ENCODE measurements at regions not wholly inside any gene's neighbourhood (a gene's known extent, or its start where the extent isn't known, plus 50 kb on each side); places are given as distances from the start of the nearest gene placed in this dataset.
"Not testable (repeated sequence)": the region's sequence is repeated elsewhere in the genome, so short reads cannot be mapped to it uniquely, and the experiment has no call there.

- no peak for DNase-seq (ENCODE audit: low spot score)
Measured at GRCh38 chr11:92611157-92611556, 358.3 kb upstream of the MTNR1B start.

- DNase-seq (ENCODE audit: low spot score) = not testable (repeated sequence)
Measured at GRCh38 chr11:92618020-92618419, 351.4 kb upstream of the MTNR1B start.

GRCh38 chr11:92623055-92623454 lies 346.4 kb upstream of the MTNR1B start:
- DNase-seq (ENCODE audit: low spot score) = no peak

- DNase-seq (ENCODE audit: low spot score) = no peak
Measured at GRCh38 chr11:92625894-92626293, 343.6 kb upstream of the MTNR1B start.

- no peak for DNase-seq (ENCODE audit: low spot score)
Measured at GRCh38 chr11:92626624-92627023, 342.8 kb upstream of the MTNR1B start.

GRCh38 chr11:92627615-92628256 lies 341.7 kb upstream of the MTNR1B start:
- no peak for DNase-seq (ENCODE audit: low spot score)

- DNase-seq (ENCODE audit: low spot score) = no peak
Measured at GRCh38 chr11:92628401-92629292, 340.8 kb upstream of the MTNR1B start.

GRCh38 chr11:92632495-92632894 lies 337.0 kb upstream of the MTNR1B start:
- DNase-seq (ENCODE audit: low spot score) = no peak

GRCh38 chr11:92633820-92634219 lies 335.6 kb upstream of the MTNR1B start:
- DNase-seq (ENCODE audit: low spot score) = no peak

- no peak for DNase-seq (ENCODE audit: low spot score)
Measured at GRCh38 chr11:92636543-92637188, 332.8 kb upstream of the MTNR1B start.

GRCh38 chr11:92638678-92639077 lies 330.8 kb upstream of the MTNR1B start:
- DNase-seq (ENCODE audit: low spot score) = no peak

GRCh38 chr11:92642177-92642931 lies 327.1 kb upstream of the MTNR1B start:
- DNase-seq (ENCODE audit: low spot score) = no peak

GRCh38 chr11:92643827-92644226 lies 325.6 kb upstream of the MTNR1B start:
- no peak for DNase-seq (ENCODE audit: low spot score)

- DNase-seq (ENCODE audit: low spot score) = no peak
Measured at GRCh38 chr11:92644595-92645445, 324.6 kb upstream of the MTNR1B start.

- DNase-seq (ENCODE audit: low spot score) = no peak
Measured at GRCh38 chr11:92651159-92651558, 318.3 kb upstream of the MTNR1B start.

GRCh38 chr11:92653454-92653853 lies 316.0 kb upstream of the MTNR1B start:
- no peak for DNase-seq (ENCODE audit: low spot score)

- DNase-seq (ENCODE audit: low spot score) = no peak
Measured at GRCh38 chr11:92656783-92657182, 312.7 kb upstream of the MTNR1B start.

GRCh38 chr11:92657226-92657625 lies 312.2 kb upstream of the MTNR1B start:
- DNase-seq (ENCODE audit: low spot score) = no peak

GRCh38 chr11:92658733-92659132 lies 310.7 kb upstream of the MTNR1B start:
- DNase-seq (ENCODE audit: low spot score) = no peak

- DNase-seq (ENCODE audit: low spot score) = no peak
Measured at GRCh38 chr11:92659793-92660192, 309.7 kb upstream of the MTNR1B start.
